ENCODE measurements at regions not wholly inside any gene's neighbourhood (a gene's known extent, or its start where the extent isn't known, plus 50 kb on each side); places are given as distances from the start of the nearest gene placed in this dataset.

GRCh38 chr3:117788061-117788460 lies 1078.5 kb downstream of the TUSC7 start:
- Mint-ChIP-seq H3K4me3 (ENCODE audit: unreplicated experiment) (no peak overlapping the region), H3K4me1 (ENCODE audit: low read depth, unreplicated experiment) (no peaks in the 10 kb centered on the region), H3K9me3 (ENCODE audit: unreplicated experiment) (no peaks in the 10 kb centered on the region), H3K27ac (ENCODE audit: unreplicated experiment) (no peak overlapping the region), H3K36me3 (ENCODE audit: insufficient read depth, unreplicated experiment) (no peaks in the 10 kb centered on the region), H3K27me3 (ENCODE audit: insufficient read depth, unreplicated experiment) (no peaks in the 10 kb centered on the region)
- Histone ChIP-seq H3K4me1 (no peaks in the 10 kb centered on the region), H3K4me3 (ENCODE audit: low read depth, low read length) (no peak overlapping the region), H3K36me3 (ENCODE audit: control insufficient read depth, insufficient read depth, low read length) (no peaks in the 10 kb centered on the region), H3K27me3 (replicated peaks; ENCODE audit: control insufficient read depth, insufficient read depth, low read length) (no peaks in the 10 kb centered on the region), H3K9me3 (no peaks in the 10 kb centered on the region)
- no peak for DNase-seq
- POLR2A ChIA-PET = no interaction called here
- TF ChIP-seq, protein P1, sequence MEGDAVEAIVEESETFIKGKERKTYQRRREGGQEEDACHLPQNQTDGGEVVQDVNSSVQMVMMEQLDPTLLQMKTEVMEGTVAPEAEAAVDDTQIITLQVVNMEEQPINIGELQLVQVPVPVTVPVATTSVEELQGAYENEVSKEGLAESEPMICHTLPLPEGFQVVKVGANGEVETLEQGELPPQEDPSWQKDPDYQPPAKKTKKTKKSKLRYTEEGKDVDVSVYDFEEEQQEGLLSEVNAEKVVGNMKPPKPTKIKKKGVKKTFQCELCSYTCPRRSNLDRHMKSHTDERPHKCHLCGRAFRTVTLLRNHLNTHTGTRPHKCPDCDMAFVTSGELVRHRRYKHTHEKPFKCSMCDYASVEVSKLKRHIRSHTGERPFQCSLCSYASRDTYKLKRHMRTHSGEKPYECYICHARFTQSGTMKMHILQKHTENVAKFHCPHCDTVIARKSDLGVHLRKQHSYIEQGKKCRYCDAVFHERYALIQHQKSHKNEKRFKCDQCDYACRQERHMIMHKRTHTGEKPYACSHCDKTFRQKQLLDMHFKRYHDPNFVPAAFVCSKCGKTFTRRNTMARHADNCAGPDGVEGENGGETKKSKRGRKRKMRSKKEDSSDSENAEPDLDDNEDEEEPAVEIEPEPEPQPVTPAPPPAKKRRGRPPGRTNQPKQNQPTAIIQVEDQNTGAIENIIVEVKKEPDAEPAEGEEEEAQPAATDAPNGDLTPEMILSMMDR (IDR thresholded peaks at IDR 0.05; ENCODE audit: insufficient read depth in 1 of 2, low read depth in 1 of 2, low read length in 1 of 2, severe bottlenecking in 1 of 2, unreplicated experiment in 1 of 2) = no peak
- intact Hi-C loops (cut with micrococcal nuclease; ENCODE audit: unreplicated experiment) = no loop called here
- CTCF ChIA-PET = no interaction called here
- BruUV-seq (replicated peaks) = no TSS peak

DNA sequence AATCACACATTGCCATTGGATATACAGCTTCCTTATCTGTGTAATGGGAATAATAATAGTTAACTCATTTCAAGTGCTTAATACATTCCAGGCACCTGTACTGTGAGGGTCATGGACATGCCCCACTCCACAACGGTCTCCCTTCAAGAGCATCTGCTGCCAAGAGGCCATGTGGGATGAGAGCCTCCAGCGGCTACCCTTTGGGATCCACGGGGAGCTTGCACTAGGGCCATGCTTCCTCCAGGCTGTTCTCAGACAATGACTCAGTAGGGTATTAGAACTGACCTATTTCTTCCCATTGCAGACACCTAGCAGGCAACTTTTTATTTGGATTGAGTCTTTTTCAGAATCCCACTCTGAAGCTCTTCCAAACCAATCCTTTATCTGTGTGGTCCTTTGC lies 1078.9 kb downstream of the TUSC7 start:
- no peak for DNase-seq
- H3K36me3 ChIP-seq (ENCODE audit: control insufficient read depth, insufficient read depth, low read length) = no peaks in the 10 kb centered on the region
- ChIA-PET POLR2A (no interaction called here), CTCF (no interaction called here)
- Mint-ChIP-seq H3K36me3 (ENCODE audit: insufficient read depth, unreplicated experiment) (no peaks in the 10 kb centered on the region), H3K27ac (ENCODE audit: unreplicated experiment) (no peak overlapping the region), H3K9me3 (ENCODE audit: unreplicated experiment) (no peaks in the 10 kb centered on the region), H3K27me3 (ENCODE audit: insufficient read depth, unreplicated experiment) (no peaks in the 10 kb centered on the region), H3K4me3 (ENCODE audit: unreplicated experiment) (no peak overlapping the region), H3K4me1 (ENCODE audit: low read depth, unreplicated experiment) (no peaks in the 10 kb centered on the region)
- no peaks in the 10 kb centered on the region for H3K27me3 ChIP-seq (replicated peaks; ENCODE audit: control insufficient read depth, insufficient read depth, low read length)
- no TSS peak for BruUV-seq (replicated peaks)
- H3K4me3 ChIP-seq (ENCODE audit: low read depth, low read length) = no peak overlapping the region
- H3K9me3 ChIP-seq = no peaks in the 10 kb centered on the region
- no peaks in the 10 kb centered on the region for H3K4me1 ChIP-seq
- TF ChIP-seq, protein P1 (IDR thresholded peaks at IDR 0.05; ENCODE audit: insufficient read depth in 1 of 2, low read depth in 1 of 2, low read length in 1 of 2, severe bottlenecking in 1 of 2, unreplicated experiment in 1 of 2) = no peak
- intact Hi-C loops (cut with micrococcal nuclease; ENCODE audit: unreplicated experiment) = no loop called here

DNA sequence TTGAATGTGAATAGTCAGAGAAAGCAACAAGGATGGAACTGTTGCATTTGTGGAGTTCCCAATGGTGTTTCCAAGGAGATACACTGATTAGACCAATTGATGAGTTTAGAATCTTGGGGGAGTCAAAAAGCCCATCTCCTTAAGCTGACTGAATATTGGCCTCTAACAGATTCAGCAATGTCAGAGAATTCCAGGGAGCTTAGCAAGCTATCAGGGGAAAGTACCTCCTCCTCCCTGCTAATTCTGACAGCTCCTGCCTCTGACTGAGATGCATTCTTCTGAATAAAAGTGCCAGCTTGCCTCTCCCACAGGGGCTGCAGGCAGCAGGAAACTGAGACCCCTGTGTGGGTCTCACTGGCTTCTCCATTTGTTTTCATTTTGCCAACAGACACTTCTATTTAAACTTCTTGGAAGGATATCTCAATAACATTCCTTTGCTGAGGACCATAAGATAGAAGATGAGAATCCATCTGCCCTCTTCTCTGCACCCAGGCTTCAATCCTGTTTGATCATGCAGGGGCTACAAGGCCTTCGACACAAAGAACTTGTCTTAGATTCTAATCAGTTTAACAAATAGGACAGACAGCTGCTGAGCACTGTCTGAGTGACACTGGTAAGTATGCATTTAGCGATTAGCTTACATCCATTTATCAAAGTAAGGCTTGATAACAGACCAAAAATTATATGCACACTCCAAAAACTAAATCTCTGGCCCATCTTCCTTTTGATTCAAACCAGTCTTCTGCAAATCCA lies 1080.8 kb downstream of the TUSC7 start:
- H3K27me3 Mint-ChIP-seq (ENCODE audit: insufficient read depth, unreplicated experiment) = peaks cover 3% of the 10 kb centered on the region
- H3K27ac Mint-ChIP-seq (ENCODE audit: unreplicated experiment) = no peak overlapping the region
- Histone ChIP-seq H3K4me1 (no peaks in the 10 kb centered on the region), H3K4me3 (ENCODE audit: low read depth, low read length) (no peak overlapping the region), H3K9me3 (no peaks in the 10 kb centered on the region), H3K27me3 (replicated peaks; ENCODE audit: control insufficient read depth, insufficient read depth, low read length) (no peaks in the 10 kb centered on the region), H3K36me3 (ENCODE audit: control insufficient read depth, insufficient read depth, low read length) (no peaks in the 10 kb centered on the region)
- no TSS peak for BruUV-seq (replicated peaks)
- intact Hi-C loops (cut with micrococcal nuclease; ENCODE audit: unreplicated experiment) = no loop called here
- no peak for DNase-seq
- TF ChIP-seq, protein P1 (IDR thresholded peaks at IDR 0.05; ENCODE audit: insufficient read depth in 1 of 2, low read depth in 1 of 2, low read length in 1 of 2, severe bottlenecking in 1 of 2, unreplicated experiment in 1 of 2) = no peak
- POLR2A ChIA-PET = no interaction called here
- CTCF ChIA-PET = no interaction called here
- no peaks in the 10 kb centered on the region for H3K36me3 Mint-ChIP-seq (ENCODE audit: insufficient read depth, unreplicated experiment)
- H3K4me1 Mint-ChIP-seq (ENCODE audit: low read depth, unreplicated experiment) = no peaks in the 10 kb centered on the region
- H3K4me3 Mint-ChIP-seq (ENCODE audit: unreplicated experiment) = no peak overlapping the region
- H3K9me3 Mint-ChIP-seq (ENCODE audit: unreplicated experiment) = no peaks in the 10 kb centered on the region
